ENCODE measurements at regions not wholly inside any gene's neighbourhood (a gene's known extent, or its start where the extent isn't known, plus 50 kb on each side); places are given as distances from the start of the nearest gene placed in this dataset.
"Not testable (repeated sequence)": the region's sequence is repeated elsewhere in the genome, so short reads cannot be mapped to it uniquely, and the experiment has no call there.

- not testable (repeated sequence) for H3K4me2 ChIP-seq (ENCODE audit: low read depth, low read length)
Measured at GRCh38 chr20:30894707-30895353, 362.6 kb upstream of the DEFB115 start.

GRCh38 chr20:30895354-30895711 lies 362.1 kb upstream of the DEFB115 start:
- not testable (repeated sequence) for H3K9me2 ChIP-seq (replicated peaks; ENCODE audit: insufficient read depth, low read length); H3F3A ChIP-seq (ENCODE audit: insufficient read depth, low read length); H3K27me3 ChIP-seq (replicated peaks; ENCODE audit: insufficient read depth, low read length); H3K4me3 ChIP-seq (ENCODE audit: low read length); H3K9me3 ChIP-seq (replicated peaks; ENCODE audit: insufficient read depth, low read length); H3K9ac ChIP-seq (ENCODE audit: low read length); DNase-seq; H3K36me3 ChIP-seq (replicated peaks; ENCODE audit: insufficient read depth, low read length); H3K4me2 ChIP-seq (ENCODE audit: low read depth, low read length); H3K4me1 ChIP-seq (ENCODE audit: low read length); H3K27ac ChIP-seq (ENCODE audit: low read length); H2AFZ ChIP-seq (ENCODE audit: low read length); H3K79me2 ChIP-seq (ENCODE audit: low read length); H4K20me1 ChIP-seq (ENCODE audit: insufficient read depth, low read length)

More at GRCh38 chr20:30894707-30895353, 362.6 kb upstream of the DEFB115 start:
- H3K4me3 ChIP-seq (ENCODE audit: low read length); H3K79me2 ChIP-seq (ENCODE audit: low read length); H3K4me1 ChIP-seq (ENCODE audit: low read length); DNase-seq; H3F3A ChIP-seq (ENCODE audit: insufficient read depth, low read length); H3K9me2 ChIP-seq (replicated peaks; ENCODE audit: insufficient read depth, low read length); H3K36me3 ChIP-seq (replicated peaks; ENCODE audit: insufficient read depth, low read length); H3K9ac ChIP-seq (ENCODE audit: low read length); H3K9me3 ChIP-seq (replicated peaks; ENCODE audit: insufficient read depth, low read length); H2AFZ ChIP-seq (ENCODE audit: low read length); H4K20me1 ChIP-seq (ENCODE audit: insufficient read depth, low read length); H3K27me3 ChIP-seq (replicated peaks; ENCODE audit: insufficient read depth, low read length); H3K27ac ChIP-seq (ENCODE audit: low read length): not testable (repeated sequence)

- H4K20me1 ChIP-seq (ENCODE audit: insufficient read depth, low read length); H3K9ac ChIP-seq (ENCODE audit: low read length); DNase-seq; H3F3A ChIP-seq (ENCODE audit: insufficient read depth, low read length); H3K4me3 ChIP-seq (ENCODE audit: low read length); H3K36me3 ChIP-seq (replicated peaks; ENCODE audit: insufficient read depth, low read length); H3K4me1 ChIP-seq (ENCODE audit: low read length); H3K9me2 ChIP-seq (replicated peaks; ENCODE audit: insufficient read depth, low read length); H3K9me3 ChIP-seq (replicated peaks; ENCODE audit: insufficient read depth, low read length); H3K27ac ChIP-seq (ENCODE audit: low read length); H3K79me2 ChIP-seq (ENCODE audit: low read length); H3K4me2 ChIP-seq (ENCODE audit: low read depth, low read length); H2AFZ ChIP-seq (ENCODE audit: low read length); H3K27me3 ChIP-seq (replicated peaks; ENCODE audit: insufficient read depth, low read length): not testable (repeated sequence)
Measured at GRCh38 chr20:30899370-30900079, 357.9 kb upstream of the DEFB115 start.

- H3K27ac ChIP-seq (ENCODE audit: low read length); H4K20me1 ChIP-seq (ENCODE audit: insufficient read depth, low read length); H3F3A ChIP-seq (ENCODE audit: insufficient read depth, low read length); H3K9ac ChIP-seq (ENCODE audit: low read length); H3K4me2 ChIP-seq (ENCODE audit: low read depth, low read length); DNase-seq; H2AFZ ChIP-seq (ENCODE audit: low read length); H3K9me3 ChIP-seq (replicated peaks; ENCODE audit: insufficient read depth, low read length); H3K36me3 ChIP-seq (replicated peaks; ENCODE audit: insufficient read depth, low read length); H3K79me2 ChIP-seq (ENCODE audit: low read length); H3K27me3 ChIP-seq (replicated peaks; ENCODE audit: insufficient read depth, low read length); H3K9me2 ChIP-seq (replicated peaks; ENCODE audit: insufficient read depth, low read length); H3K4me1 ChIP-seq (ENCODE audit: low read length); H3K4me3 ChIP-seq (ENCODE audit: low read length): not testable (repeated sequence)
Measured at GRCh38 chr20:30900080-30900719, 357.3 kb upstream of the DEFB115 start.

GRCh38 chr20:30905231-30905630 lies 352.2 kb upstream of the DEFB115 start:
- H3K27ac ChIP-seq (ENCODE audit: low read length); H3F3A ChIP-seq (ENCODE audit: insufficient read depth, low read length); H3K4me3 ChIP-seq (ENCODE audit: low read length); H3K9ac ChIP-seq (ENCODE audit: low read length); DNase-seq; H3K9me2 ChIP-seq (replicated peaks; ENCODE audit: insufficient read depth, low read length); H2AFZ ChIP-seq (ENCODE audit: low read length); H3K9me3 ChIP-seq (replicated peaks; ENCODE audit: insufficient read depth, low read length); H3K4me2 ChIP-seq (ENCODE audit: low read depth, low read length); H3K27me3 ChIP-seq (replicated peaks; ENCODE audit: insufficient read depth, low read length); H3K4me1 ChIP-seq (ENCODE audit: low read length); H3K36me3 ChIP-seq (replicated peaks; ENCODE audit: insufficient read depth, low read length); H4K20me1 ChIP-seq (ENCODE audit: insufficient read depth, low read length); H3K79me2 ChIP-seq (ENCODE audit: low read length): not testable (repeated sequence)

All from MM.1S (cell line).